ENCODE measurements at regions not wholly inside any gene's neighbourhood (a gene's known extent, or its start where the extent isn't known, plus 50 kb on each side); places are given as distances from the start of the nearest gene placed in this dataset.

DNA sequence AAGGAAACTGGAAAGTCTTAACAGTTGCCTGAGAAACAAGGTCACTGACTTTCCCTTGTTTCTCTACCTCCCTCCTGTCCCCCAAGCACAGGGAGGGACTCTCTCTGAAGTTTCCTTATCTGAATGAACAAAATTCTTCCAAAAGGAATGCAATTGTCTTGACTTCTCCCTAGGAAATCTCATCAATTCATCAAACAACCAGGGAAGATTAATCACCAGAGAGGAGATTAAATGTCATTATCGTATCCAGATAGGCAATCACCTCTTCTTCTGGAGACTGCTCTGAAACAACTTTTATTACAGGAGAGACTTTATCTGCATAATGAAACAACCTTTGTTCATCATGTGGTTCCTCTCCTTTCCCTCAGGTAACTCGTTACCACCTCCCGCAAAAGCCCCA, 431.4 kb downstream of the SLC16A7 start:
- Histone ChIP-seq H3K27ac (no peak overlapping the region), H3K4me1 (no peaks in the 10 kb centered on the region), H3K9me3 (no peaks in the 10 kb centered on the region), H3K9ac (ENCODE audit: low read depth in 2 of 2, low read length in 2 of 2) (no peak overlapping the region), H3K4me3 (no peak overlapping the region), H3K36me3 (no peaks in the 10 kb centered on the region), H3K27me3 (no peaks in the 10 kb centered on the region)
- intact Hi-C loops (cut with DNase I), result no loop called here
- TF ChIP-seq CTCF (IDR thresholded peaks at IDR 0.05), result no peak
- DNase-seq, result no peak

DNA sequence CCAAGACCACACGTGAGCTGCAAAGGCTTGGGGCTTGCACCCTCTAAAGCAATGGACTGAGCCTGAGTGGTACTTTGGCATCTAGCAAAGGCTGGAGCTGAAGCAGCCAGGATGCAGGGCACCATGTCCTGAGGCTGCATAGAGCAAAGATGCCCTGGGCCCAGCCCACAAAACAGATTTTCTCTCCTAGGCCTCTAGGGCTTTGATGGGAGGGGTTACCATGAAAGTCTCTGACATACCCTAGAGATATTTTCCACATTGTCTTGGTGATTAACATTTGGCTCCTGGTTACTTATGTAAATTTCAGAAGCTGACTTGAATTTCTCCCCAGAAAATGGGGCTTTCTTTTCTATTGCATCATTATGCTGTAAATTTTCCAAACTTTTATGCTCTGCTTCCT, 438.3 kb downstream of the SLC16A7 start:
- H3K4me3 ChIP-seq, result no peak overlapping the region
- no peak overlapping the region for H3K27ac ChIP-seq
- no peaks in the 10 kb centered on the region for H3K36me3 ChIP-seq
- DNase-seq, result no peak
- H3K27me3 ChIP-seq, result no peaks in the 10 kb centered on the region
- H3K4me1 ChIP-seq, result no peaks in the 10 kb centered on the region
- no peaks in the 10 kb centered on the region for H3K9me3 ChIP-seq
- intact Hi-C loops (cut with DNase I), result no loop called here
- no peak for TF ChIP-seq CTCF (IDR thresholded peaks at IDR 0.05)
- no peak overlapping the region for H3K9ac ChIP-seq (ENCODE audit: low read depth in 2 of 2, low read length in 2 of 2)

DNA sequence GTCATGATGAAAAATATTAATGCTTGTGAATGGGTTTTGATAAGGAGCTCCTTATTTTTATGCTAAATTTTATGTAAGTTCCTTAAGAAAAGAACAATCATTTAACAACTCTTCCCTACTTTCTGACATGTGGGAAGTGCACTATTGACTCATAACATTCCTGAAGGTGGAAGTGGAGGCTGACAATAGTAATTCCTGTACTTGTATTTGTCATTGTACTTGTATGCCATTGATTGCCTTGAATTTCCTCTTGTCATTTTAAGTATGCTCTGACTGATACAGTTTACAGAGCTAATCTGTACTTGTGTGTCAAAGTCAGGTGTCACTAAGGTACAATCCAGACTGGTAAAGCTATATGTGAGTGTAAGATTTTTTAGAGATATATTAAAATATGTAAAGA, 440.0 kb downstream of the SLC16A7 start:
- Histone ChIP-seq H3K9ac (ENCODE audit: low read depth in 2 of 2, low read length in 2 of 2) (no peak overlapping the region), H3K4me3 (no peak overlapping the region), H3K27me3 (no peaks in the 10 kb centered on the region), H3K4me1 (no peaks in the 10 kb centered on the region), H3K9me3 (no peaks in the 10 kb centered on the region), H3K36me3 (no peaks in the 10 kb centered on the region), H3K27ac (no peak overlapping the region)
- TF ChIP-seq CTCF (IDR thresholded peaks at IDR 0.05), result no peak
- intact Hi-C loops (cut with DNase I), result no loop called here
- DNase-seq, result no peak

DNA sequence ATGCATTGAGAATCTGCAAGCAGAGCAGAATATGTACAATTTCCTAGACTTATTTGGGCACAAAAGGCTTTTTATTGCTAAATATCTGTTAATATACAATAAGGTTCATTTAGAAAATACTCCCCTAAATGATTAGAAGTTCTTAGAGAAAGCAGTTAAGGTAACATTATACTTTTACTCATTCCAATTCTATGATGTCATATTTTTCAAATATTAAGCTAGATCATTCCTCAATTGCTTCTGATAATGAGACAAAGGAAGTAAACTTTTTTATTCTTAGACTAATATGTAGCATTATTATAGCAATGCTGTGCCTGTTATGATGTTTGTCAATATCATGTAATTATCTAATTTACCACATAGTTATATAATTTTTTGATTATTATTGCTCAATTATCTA, 447.0 kb downstream of the SLC16A7 start:
- Histone ChIP-seq H3K9ac (ENCODE audit: low read depth in 2 of 2, low read length in 2 of 2) (no peak overlapping the region), H3K36me3 (no peaks in the 10 kb centered on the region), H3K9me3 (no peaks in the 10 kb centered on the region), H3K27ac (no peak overlapping the region), H3K4me3 (no peak overlapping the region), H3K4me1 (no peaks in the 10 kb centered on the region), H3K27me3 (no peaks in the 10 kb centered on the region)
- intact Hi-C loops (cut with DNase I), result no loop called here
- DNase-seq, result no peak
- TF ChIP-seq CTCF (IDR thresholded peaks at IDR 0.05), result no peak

DNA sequence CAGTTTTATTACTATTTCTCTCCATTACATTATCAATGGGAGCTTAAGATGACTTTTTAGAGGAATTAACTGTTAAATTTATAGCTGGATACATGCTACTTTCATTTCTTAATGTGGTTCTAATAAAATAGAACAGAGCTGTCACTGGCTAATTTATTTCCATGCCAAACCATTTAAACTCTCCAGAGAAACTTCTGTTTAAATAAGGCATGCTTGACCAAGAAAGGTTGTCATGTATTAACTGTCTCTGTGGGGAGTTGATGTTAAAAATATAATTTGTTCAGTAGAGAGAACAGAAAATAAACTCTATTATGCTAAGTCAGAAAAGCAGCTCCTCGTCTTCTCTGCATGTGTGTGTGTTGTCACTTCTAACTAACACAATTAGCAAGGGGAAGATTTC, 447.4 kb downstream of the SLC16A7 start:
- H3K4me3 ChIP-seq, result no peak overlapping the region
- no peaks in the 10 kb centered on the region for H3K4me1 ChIP-seq
- DNase-seq, result no peak
- no peaks in the 10 kb centered on the region for H3K9me3 ChIP-seq
- no peak overlapping the region for H3K9ac ChIP-seq (ENCODE audit: low read depth in 2 of 2, low read length in 2 of 2)
- H3K36me3 ChIP-seq, result no peaks in the 10 kb centered on the region
- H3K27me3 ChIP-seq, result no peaks in the 10 kb centered on the region
- intact Hi-C loops (cut with DNase I), result no loop called here
- H3K27ac ChIP-seq, result no peak overlapping the region
- TF ChIP-seq CTCF (IDR thresholded peaks at IDR 0.05), result no peak

GRCh38 chr12:60052483-60052882, 456.7 kb downstream of the SLC16A7 start:
- Histone ChIP-seq H3K36me3 (no peaks in the 10 kb centered on the region), H3K27ac (no peak overlapping the region), H3K27me3 (no peaks in the 10 kb centered on the region), H3K4me1 (no peaks in the 10 kb centered on the region), H3K9me3 (no peaks in the 10 kb centered on the region), H3K4me3 (no peak overlapping the region), H3K9ac (ENCODE audit: low read depth in 2 of 2, low read length in 2 of 2) (no peak overlapping the region)
- DNase-seq, result no peak
- no peak for TF ChIP-seq CTCF (IDR thresholded peaks at IDR 0.05)
- intact Hi-C loops (cut with DNase I), result no loop called here

All from colonic mucosa (tissue), 4 donors.